Sigmoid colon (tissue), 6 donors: ENCODE measurements at regions not wholly inside any gene's neighbourhood (a gene's known extent, or its start where the extent isn't known, plus 50 kb on each side); places are given as distances from the start of the nearest gene placed in this dataset.

ENCODE experiments used
- DNase-seq: peaks from one replicate; pipeline ENCODE4 v3.0.0-alpha.2; 2019
- H3K27ac ChIP-seq, 4 donors: fragments of 200-600 bp; sonication (generic); one replicate each; pipeline ENCODE4 v1.5.1; 2016 to 2019; ENCODE audit warnings: mild to moderate bottlenecking in 1 of 4
- H3K27me3 ChIP-seq, 3 donors: fragments of 200-600 bp; sonication (generic); one replicate each; pipeline ENCODE4 v1.5.1; 2019; ENCODE audit warnings: mild to moderate bottlenecking in 1 of 3
- H3K36me3 ChIP-seq, 4 donors: fragments of 200-600 bp; sonication (generic); one replicate each; pipeline ENCODE4 v1.5.1; 2016 to 2019
- H3K4me1 ChIP-seq, 4 donors: fragments of 200-600 bp; sonication (generic); one replicate each; pipeline ENCODE4 v1.5.1; 2017 to 2019
- H3K4me3 ChIP-seq, 4 donors: fragments of 200-600 bp; sonication (generic); one replicate each; pipeline ENCODE4 v1.5.1; 2017 to 2019; ENCODE audit warnings: mild to moderate bottlenecking in 2 of 4, moderate library complexity in 1 of 4
- H3K9me3 ChIP-seq, 4 donors: fragments of 200-600 bp in 3 of 4; sonication (generic) in 3 of 4; one replicate each; pipeline versions ENCODE4 v1.5.1 to v1.6.1; 2013 to 2019
- CTCF ChIP-seq, 4 experiments: fragments of 450-650 bp in 3 of 4; fragments of 200-600 bp in 1 of 4; IDR thresholded peaks; one replicate each; pipeline ENCODE4 v1.5.1; 2016 to 2019; ENCODE audit warnings: antibody characterized with exemption in 4 of 4, mild to moderate bottlenecking in 3 of 4, moderate library complexity in 2 of 4
- EP300 ChIP-seq, 4 donors: sonication (generic); formaldehyde crosslinking; IDR thresholded peaks; one replicate each; pipeline ENCODE4 v1.6.1; 2017; ENCODE audit warnings: antibody characterized with exemption in 4 of 4
- POLR2A ChIP-seq, 2 donors: fragments of 450-650 bp; IDR thresholded peaks; one replicate each; pipeline ENCODE4 v1.6.1; 2016; ENCODE audit warnings: antibody characterized with exemption in 2 of 2, mild to moderate bottlenecking in 2 of 2, moderate library complexity in 2 of 2
- POLR2AphosphoS5 ChIP-seq, 4 donors: sonication (generic); formaldehyde crosslinking; IDR thresholded peaks; one replicate each; pipeline ENCODE4 v1.6.1; 2017; ENCODE audit warnings: antibody characterized with exemption in 4 of 4
- WGBS, 2 donors: extraction: QIAGEN DNeasy Blood & Tissue Kit; methylation state at CpG; one replicate each; pipeline ENCODE4 v1.1.7; 2013; 5-methylcytosine and 5-hydroxymethylcytosine counted together
- intact Hi-C: fragments of 100-400 bp; cut with DNase I; formaldehyde crosslinking; loops from one replicate; pipeline ENCODE4 v1.15.1; 2023
- donor health status: healthy with polysubstance abuse.
- donor health status: healthy.

- no peaks in the 10 kb centered on the region for H3K36me3 ChIP-seq
- TF ChIP-seq POLR2A (IDR thresholded peaks at IDR 0.05) (no peak), POLR2AphosphoS5 (IDR thresholded peaks at IDR 0.05) (no peak), CTCF (IDR thresholded peaks at IDR 0.05) (no peak), EP300 (IDR thresholded peaks at IDR 0.05) (no peak)
- peaks cover 0 to 20% (median 5%) of the 10 kb centered on the region in 4 donors for H3K4me1 ChIP-seq
- no peaks in the 10 kb centered on the region for H3K27me3 ChIP-seq
- no peak overlapping the region for H3K27ac ChIP-seq
- H3K9me3 ChIP-seq: no peaks in the 10 kb centered on the region
- H3K4me3 ChIP-seq: no peak overlapping the region
- 71 to 95% methylated on average over 4 of the region's 4 CpGs for WGBS, 2 donors
- intact Hi-C loops: no loop called here
- DNase-seq: no peak
Observed at GRCh38 chr12:75782069-75782581, 249.5 kb downstream of the PHLDA1 start.

GRCh38 chr12:75781532-75782046, 250.0 kb downstream of the PHLDA1 start:
- no peak for DNase-seq
- WGBS, 2 donors: 77 to 79% methylated on average over 2 of the region's 2 CpGs

GRCh38 chr12:75779891-75780496, 251.6 kb downstream of the PHLDA1 start:
- Histone ChIP-seq H3K4me1 (peaks cover 0 to 18% (median 5%) of the 10 kb centered on the region in 4 donors), H3K36me3 (no peaks in the 10 kb centered on the region), H3K27me3 (no peaks in the 10 kb centered on the region), H3K4me3 (no peak overlapping the region), H3K27ac (no peak overlapping the region), H3K9me3 (no peaks in the 10 kb centered on the region)
- intact Hi-C loops: no loop called here
- TF ChIP-seq CTCF (IDR thresholded peaks at IDR 0.05) (no peak), POLR2A (IDR thresholded peaks at IDR 0.05) (no peak), POLR2AphosphoS5 (IDR thresholded peaks at IDR 0.05) (no peak), EP300 (IDR thresholded peaks at IDR 0.05) (no peak)
- no peak for DNase-seq
- 80 to 84% methylated on average over 5 of the region's 5 CpGs for WGBS, 2 donors

More at GRCh38 chr12:75781532-75782046, 250.0 kb downstream of the PHLDA1 start:
- Histone ChIP-seq H3K27me3 (no peaks in the 10 kb centered on the region), H3K4me1 (peaks cover 0 to 20% (median 5%) of the 10 kb centered on the region in 4 donors), H3K36me3 (no peaks in the 10 kb centered on the region), H3K9me3 (no peaks in the 10 kb centered on the region), H3K27ac (no peak overlapping the region), H3K4me3 (no peak overlapping the region)
- TF ChIP-seq POLR2AphosphoS5 (IDR thresholded peaks at IDR 0.05): no peak
- TF ChIP-seq POLR2A (IDR thresholded peaks at IDR 0.05): no peak
- TF ChIP-seq CTCF (IDR thresholded peaks at IDR 0.05): no peak
- TF ChIP-seq EP300 (IDR thresholded peaks at IDR 0.05): no peak
- intact Hi-C loops: no loop called here

- WGBS, 2 donors: 78 to 81% methylated on average over 2 of the region's 2 CpGs
- H3K27ac ChIP-seq: no peak overlapping the region
Observed at GRCh38 chr12:75774261-75775052, 257.1 kb downstream of the PHLDA1 start.

More at GRCh38 chr12:75774261-75775052, 257.1 kb downstream of the PHLDA1 start:
- Histone ChIP-seq H3K4me1 (no peaks in the 10 kb centered on the region), H3K9me3 (no peaks in the 10 kb centered on the region), H3K4me3 (no peak overlapping the region), H3K27me3 (no peaks in the 10 kb centered on the region), H3K36me3 (no peaks in the 10 kb centered on the region)
- intact Hi-C loops: no loop called here
- no peak for TF ChIP-seq EP300 (IDR thresholded peaks at IDR 0.05)
- no peak for TF ChIP-seq POLR2A (IDR thresholded peaks at IDR 0.05)
- TF ChIP-seq CTCF (IDR thresholded peaks at IDR 0.05): no peak
- TF ChIP-seq POLR2AphosphoS5 (IDR thresholded peaks at IDR 0.05): no peak
- no peak for DNase-seq
